LoVo (cell line): ENCODE measurements at regions not wholly inside any gene's neighbourhood (a gene's known extent, or its start where the extent isn't known, plus 50 kb on each side); places are given as distances from the start of the nearest gene placed in this dataset.
"Not testable (repeated sequence)": the region's sequence is repeated elsewhere in the genome, so short reads cannot be mapped to it uniquely, and the experiment has no call there.

Source experiments
- DNase-seq: peaks from one replicate; pipeline ENCODE4 v3.0.0-alpha.2; 2016; ENCODE audit warnings: low spot score

- no peak for DNase-seq
These were observed 571.5 kb upstream of the PPP2R3A start for GRCh38 chr3:135393898-135394525.

- no peak for DNase-seq
These were observed 553.1 kb upstream of the PPP2R3A start for GRCh38 chr3:135412475-135412874.

DNA sequence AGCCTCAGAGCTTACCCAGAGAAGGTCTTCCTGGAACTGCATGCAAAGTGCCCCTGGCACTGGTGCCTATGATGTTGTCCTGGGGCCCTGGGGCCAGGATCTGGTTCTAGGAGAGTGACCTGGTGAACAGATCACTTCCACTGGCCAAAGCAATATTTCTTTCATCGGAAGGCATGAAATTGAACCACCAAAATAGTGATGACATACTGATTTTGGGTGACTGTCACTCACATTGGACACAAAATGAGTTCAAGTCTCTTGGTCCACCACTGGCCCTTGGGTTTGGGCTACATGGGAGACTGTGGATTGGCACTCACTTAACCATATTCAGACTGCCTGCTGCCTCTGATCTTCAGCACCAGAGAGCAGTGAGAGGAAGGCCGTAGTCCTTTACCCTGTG, 549.3 kb upstream of the PPP2R3A start:
- DNase-seq = no peak

- DNase-seq = no peak
These were observed 546.4 kb upstream of the PPP2R3A start for GRCh38 chr3:135419155-135419554.

- no peak for DNase-seq
These were observed 539.0 kb upstream of the PPP2R3A start for GRCh38 chr3:135426508-135426907.

DNA sequence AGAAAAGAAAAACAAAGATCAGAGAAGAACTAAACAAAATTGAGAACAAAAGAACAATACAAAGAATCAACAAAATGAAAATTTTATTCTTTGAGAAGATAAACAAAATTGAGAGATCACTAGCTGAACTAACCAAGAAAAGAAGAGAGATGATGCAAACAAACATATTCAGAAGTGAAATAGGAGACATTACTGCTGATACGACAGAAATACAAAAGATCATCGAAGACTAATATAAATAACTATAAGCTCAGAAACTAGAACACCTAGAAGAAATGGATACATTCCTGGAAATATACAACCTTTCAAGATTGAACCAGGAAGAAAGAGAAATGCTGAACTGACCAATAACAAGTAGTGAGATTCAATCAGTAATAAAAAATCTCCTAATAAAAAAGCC, 533.1 kb upstream of the PPP2R3A start:
- DNase-seq = no peak

DNA sequence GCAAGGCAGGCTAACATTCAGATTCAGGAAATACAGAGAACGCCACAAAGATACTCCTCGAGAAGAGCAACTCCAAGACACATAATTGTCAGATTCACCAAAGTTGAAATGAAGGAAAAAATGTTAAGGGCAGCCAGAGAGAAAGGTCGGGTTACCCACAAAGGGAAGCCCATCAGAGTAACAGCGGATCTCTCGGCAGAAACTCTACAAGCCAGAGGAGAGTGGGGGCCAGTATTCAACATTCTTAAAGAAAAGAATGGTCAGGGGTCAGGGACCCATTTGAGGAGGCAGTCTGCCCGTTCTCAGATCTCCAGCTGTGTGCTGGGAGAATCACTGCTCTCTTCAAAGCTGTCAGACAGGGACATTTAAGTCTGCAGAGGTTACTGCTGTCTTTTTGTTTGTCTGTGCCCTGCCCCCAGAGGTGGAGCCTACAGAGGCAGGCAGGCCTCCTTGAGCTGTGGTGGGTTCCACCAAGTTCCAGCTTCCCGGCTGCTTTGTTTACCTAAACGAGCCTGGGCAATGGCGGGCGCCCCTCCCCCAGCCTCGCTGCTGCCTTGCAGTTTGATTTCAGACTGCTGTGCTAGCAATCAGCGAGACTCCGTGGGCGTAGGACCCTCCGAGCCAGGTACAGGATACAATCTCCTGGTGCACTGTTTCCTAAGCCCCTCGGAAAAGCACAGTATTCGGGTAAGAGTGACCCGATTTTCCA, 526.5 kb upstream of the PPP2R3A start:
- DNase-seq = not testable (repeated sequence)

- DNase-seq = not testable (repeated sequence)
These were observed 525.9 kb upstream of the PPP2R3A start for GRCh38 chr3:135439632-135440031.

DNA sequence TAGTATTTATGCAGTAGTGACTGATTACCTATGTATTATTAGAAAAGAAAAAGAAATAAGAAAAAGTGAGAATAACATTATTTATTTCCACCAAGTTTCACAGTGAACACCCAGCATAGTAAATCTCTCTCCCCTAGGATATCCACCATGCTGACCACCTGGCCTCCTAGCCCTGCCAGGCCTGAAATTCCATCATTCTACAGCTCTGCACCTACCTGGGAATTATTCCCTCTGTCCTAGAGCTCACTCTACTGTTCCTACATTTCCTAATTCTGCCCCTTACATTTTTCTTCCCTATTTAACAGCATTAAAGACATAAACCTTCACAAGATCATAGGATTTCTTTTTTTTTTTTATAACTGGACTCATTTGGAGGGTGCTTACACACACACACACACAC, 525.3 kb upstream of the PPP2R3A start:
- no peak for DNase-seq

DNA sequence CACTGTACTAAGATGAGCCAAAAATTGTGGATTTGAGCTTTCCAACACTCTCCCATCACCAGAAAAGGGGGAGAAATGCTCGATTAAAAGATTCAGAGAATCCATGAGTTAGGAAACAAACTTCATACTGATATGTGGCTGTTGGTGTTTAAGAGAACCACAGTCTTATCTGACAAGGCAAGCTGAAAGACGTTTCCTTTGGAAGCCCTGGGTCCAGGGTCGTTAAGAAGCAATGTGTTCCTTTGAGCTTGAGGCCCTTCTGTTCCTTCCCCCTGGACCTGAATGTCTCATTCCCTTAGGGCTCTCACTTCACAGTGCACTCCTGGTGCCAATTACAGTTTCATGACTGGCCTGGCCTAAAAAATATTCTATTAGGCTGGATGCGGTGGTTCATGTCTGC, 524.8 kb upstream of the PPP2R3A start:
- DNase-seq = no peak

DNA sequence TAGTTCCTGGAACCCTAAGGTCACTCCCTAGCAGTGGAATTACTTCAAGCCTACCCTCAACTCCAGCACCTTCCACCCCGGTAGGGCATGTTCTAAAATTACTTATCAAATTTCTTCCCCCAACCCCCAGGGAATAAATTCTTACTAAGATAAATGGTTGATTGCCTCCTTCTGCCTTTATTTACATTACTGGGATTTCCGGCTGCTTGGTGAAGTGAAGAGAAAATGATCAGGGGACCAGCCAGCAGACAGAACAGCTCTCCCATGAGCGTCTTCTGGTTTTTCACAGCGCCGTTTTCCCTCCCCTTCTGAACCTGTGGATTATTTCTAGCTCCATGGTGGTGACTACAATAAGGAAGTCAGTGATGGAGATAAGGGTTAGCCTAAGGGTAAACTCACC, 521.5 kb upstream of the PPP2R3A start:
- DNase-seq = no peak

DNA sequence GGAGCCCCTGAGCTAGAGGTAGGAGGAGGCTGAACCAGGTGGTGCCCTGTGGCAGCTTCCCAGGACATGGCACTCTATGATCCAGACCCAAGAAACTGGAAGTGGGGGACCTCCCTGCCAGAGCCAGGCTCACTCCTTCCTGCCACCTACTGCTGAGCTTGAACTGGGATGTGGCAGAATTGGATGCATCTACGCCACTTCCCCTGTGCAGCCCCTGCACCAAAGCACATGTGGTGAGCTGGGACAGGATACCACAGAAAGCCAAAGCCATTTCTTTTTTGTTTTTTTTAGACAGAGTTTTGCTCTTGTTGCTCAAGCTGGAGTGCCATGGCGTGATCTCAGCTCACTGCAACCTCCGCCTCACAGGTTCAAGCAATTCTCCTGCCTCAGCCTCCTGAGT, 518.0 kb upstream of the PPP2R3A start:
- DNase-seq = no peak

DNA sequence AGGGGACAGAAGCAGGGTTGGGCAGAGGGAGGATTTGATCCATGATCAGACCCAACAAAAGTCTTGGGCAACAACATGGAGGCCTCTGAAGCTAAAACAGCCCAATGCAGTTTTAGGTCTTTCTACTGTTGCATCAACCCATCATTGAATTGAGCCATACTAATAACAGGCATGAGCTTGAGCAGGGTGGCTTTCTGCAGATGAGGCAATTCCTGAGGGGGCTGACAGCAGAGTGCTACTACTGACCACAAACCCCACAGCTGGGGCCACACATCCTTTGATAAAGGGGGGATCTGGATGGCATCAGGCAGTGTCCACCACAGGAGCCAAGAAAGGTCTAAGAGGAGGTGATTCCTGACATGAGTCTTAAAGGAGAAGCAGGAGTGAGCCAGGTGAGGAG, 517.0 kb upstream of the PPP2R3A start:
- DNase-seq = no peak

- no peak for DNase-seq
These were observed 516.5 kb upstream of the PPP2R3A start for GRCh38 chr3:135449046-135449445.

- no peak for DNase-seq
These were observed 514.3 kb upstream of the PPP2R3A start for GRCh38 chr3:135451037-135451785.

- no peak for DNase-seq
These were observed 512.6 kb upstream of the PPP2R3A start for GRCh38 chr3:135452881-135453280.

GRCh38 chr3:135453326-135453725, 512.2 kb upstream of the PPP2R3A start:
- no peak for DNase-seq

- no peak for DNase-seq
These were observed 510.6 kb upstream of the PPP2R3A start for GRCh38 chr3:135454890-135455289.

GRCh38 chr3:135456108-135456790, 509.3 kb upstream of the PPP2R3A start:
- no peak for DNase-seq

DNA sequence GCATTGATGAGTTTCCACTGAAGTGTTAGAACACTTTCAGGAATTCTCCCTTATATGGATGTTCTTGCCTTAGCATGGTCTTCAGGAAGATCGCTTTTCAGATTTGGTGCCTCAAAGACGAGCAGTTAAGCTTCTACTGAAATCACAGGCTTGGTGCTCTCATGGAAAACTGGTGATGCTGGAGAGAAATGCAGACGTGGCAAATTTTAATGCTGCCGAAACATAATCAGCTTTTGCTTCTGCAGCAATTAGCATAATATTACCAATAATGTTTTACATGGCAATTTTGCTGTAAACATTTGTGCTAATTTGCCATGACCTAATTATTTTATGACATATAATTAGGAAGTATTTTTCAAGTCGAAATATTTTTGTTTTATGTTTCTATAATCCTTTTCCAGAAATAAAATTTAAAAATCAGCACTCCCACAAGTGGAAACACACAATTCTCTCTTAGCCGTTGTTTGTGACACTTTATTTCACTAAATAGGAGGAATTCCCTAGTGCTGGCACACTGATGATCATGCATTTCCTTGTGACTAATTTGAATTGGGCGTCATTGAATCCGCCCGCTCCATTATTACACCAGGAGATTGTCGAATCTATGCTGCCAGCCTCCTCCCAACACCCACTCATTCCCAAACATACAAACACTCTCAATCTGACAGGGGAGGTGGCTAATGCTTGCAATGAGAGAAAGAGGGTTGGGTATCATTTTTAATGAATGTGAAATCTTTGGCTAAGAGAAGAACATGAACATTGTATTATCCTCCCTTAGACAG, 506.8 kb upstream of the PPP2R3A start:
- DNase-seq = no peak

DNA sequence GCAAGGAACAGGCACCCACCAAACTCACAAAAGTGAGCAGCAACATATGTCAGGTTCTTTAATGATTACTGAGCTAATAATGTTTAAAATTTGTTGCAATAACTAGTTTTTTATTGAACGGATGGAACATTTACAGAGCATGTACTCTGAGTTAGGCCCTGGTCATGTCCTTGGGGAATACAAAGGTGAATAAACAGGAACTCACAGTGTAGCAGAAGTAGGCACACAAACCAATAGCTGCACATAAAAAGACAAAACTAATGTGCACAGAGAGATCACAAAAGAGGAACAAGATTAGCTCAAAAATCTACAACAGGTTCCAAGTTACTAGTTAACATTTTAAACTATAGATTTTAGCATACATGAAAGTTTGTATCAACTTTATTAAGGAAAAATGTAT, 505.3 kb upstream of the PPP2R3A start:
- DNase-seq = no peak

DNA sequence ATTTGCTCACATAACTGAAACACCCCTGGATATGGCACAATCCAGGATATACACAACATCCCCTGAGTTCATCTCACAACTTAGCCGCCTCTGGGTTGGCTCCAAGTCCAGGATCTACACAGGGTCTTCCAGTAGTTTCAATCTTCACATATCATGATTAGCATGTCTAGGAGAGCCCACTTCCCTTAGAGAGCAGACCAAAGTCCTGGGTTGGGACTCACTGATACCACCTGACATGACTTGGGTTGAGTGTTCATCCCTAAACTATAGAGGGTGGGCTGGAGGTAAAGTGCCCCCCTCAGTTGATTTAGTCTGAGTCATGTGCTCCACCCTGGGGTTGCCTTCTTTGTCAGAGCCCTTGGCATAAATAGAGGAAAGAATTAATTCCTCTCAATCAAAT, 493.6 kb upstream of the PPP2R3A start:
- DNase-seq = no peak
